GM13977 (cell line): ENCODE measurements at regions not wholly inside any gene's neighbourhood (a gene's known extent, or its start where the extent isn't known, plus 50 kb on each side); places are given as distances from the start of the nearest gene placed in this dataset.

ENCODE experiments used
- DNase-seq: peaks from one replicate; pipeline ENCODE4 v3.0.0; 2012; ENCODE audit warnings: low spot score
- CTCF ChIP-seq: IDR thresholded peaks from 2 replicates; pipeline ENCODE4 v1.5.1; 2012; ENCODE audit warnings: mild to moderate bottlenecking, control low read depth; ENCODE audit not compliant: insufficient read depth; ENCODE audit errors: extremely low read depth, missing control alignments
- in situ Hi-C: fragments of 300-500 bp; cut with MboI; formaldehyde crosslinking; loops from one replicate; pipeline ENCODE4 v1.12.0; 2022; ENCODE audit warnings: low sequenced_read_pairs, low pct_unique_long_range_greater_than_20kb, mixed read lengths, inconsistent platforms; ENCODE audit not compliant: unreplicated experiment

GRCh38 chr2:19454125-19454524 is 95.7 kb upstream of the OSR1 start:
- no peak for DNase-seq
- in situ Hi-C loops: no loop called here
- TF ChIP-seq CTCF: no peak

- in situ Hi-C loops: no loop called here
- TF ChIP-seq CTCF: no peak
- DNase-seq: no peak
Observed at GRCh38 chr2:19442731-19443130, 84.3 kb upstream of the OSR1 start.

GRCh38 chr2:19439081-19439480 is 80.7 kb upstream of the OSR1 start:
- no peak for DNase-seq
- TF ChIP-seq CTCF: no peak
- in situ Hi-C loops: no loop called here

- no peak for TF ChIP-seq CTCF
- in situ Hi-C loops: no loop called here
- DNase-seq: no peak
Observed at GRCh38 chr2:19435815-19436214, 77.4 kb upstream of the OSR1 start.

- no peak for DNase-seq
- no peak for TF ChIP-seq CTCF
- in situ Hi-C loops: no loop called here
Observed at GRCh38 chr2:19434413-19434812, 76.0 kb upstream of the OSR1 start.

GRCh38 chr2:19426941-19427340 is 68.5 kb upstream of the OSR1 start:
- TF ChIP-seq CTCF: no peak
- no peak for DNase-seq
- in situ Hi-C loops: no loop called here

- no peak for TF ChIP-seq CTCF
- no peak for DNase-seq
- in situ Hi-C loops: no loop called here
Observed at GRCh38 chr2:19426144-19426543, 67.7 kb upstream of the OSR1 start.
